HEK293 (cell line): ENCODE measurements at regions not wholly inside any gene's neighbourhood (a gene's known extent, or its start where the extent isn't known, plus 50 kb on each side); places are given as distances from the start of the nearest gene placed in this dataset.

Experiments
- YY1 ChIP-seq: fragments of 450-650 bp; formaldehyde crosslinking; IDR thresholded peaks from 2 replicates; pipeline ENCODE4 v1.5.1; 2018; ENCODE audit warnings: missing biosample characterization, missing genetic modification characterization
- ZBTB7A ChIP-seq: fragments of 450-650 bp; formaldehyde crosslinking; IDR thresholded peaks from 2 replicates; pipeline ENCODE4 v1.5.1; 2016; ENCODE audit warnings: low read depth, missing biosample characterization, missing genetic modification characterization
- ZFP41 ChIP-seq: fragments of 450-650 bp; formaldehyde crosslinking; IDR thresholded peaks from 2 replicates; pipeline ENCODE4 v1.5.1; 2016; ENCODE audit warnings: missing biosample characterization, missing genetic modification characterization, borderline replicate concordance
- ZNF19 ChIP-seq: fragments of 450-650 bp; formaldehyde crosslinking; IDR thresholded peaks from 2 replicates; pipeline ENCODE4; 2016; ENCODE audit warnings: missing biosample characterization, missing genetic modification characterization, low read depth
- ZNF274 ChIP-seq, 2 experiments: fragments of 200-500 bp in 1 of 2; fragments of 450-650 bp in 1 of 2; sonication (Bioruptor generic) in 1 of 2; formaldehyde crosslinking in 1 of 2; IDR thresholded peaks; 2 replicates each; pipeline versions ENCODE4 v1.5.1 to v1.6.1; 2014 to 2016; ENCODE audit warnings: borderline replicate concordance in 1 of 2, inconsistent platforms in 1 of 2, low read length in 1 of 2, missing biosample characterization in 1 of 2, missing genetic modification characterization in 1 of 2
- TF ChIP-seq, protein P1 (sequence below): fragments of 450-650 bp; formaldehyde crosslinking; IDR thresholded peaks from 2 replicates; pipeline ENCODE4 v1.5.1; 2016; ENCODE audit warnings: missing biosample characterization, missing genetic modification characterization

GRCh38 chr6:132072831-132073230 lies 121.7 kb upstream of the CCN2 start:
- TF ChIP-seq ZBTB7A (tag by site-specific recombination), result no peak
- TF ChIP-seq YY1 (tag by site-specific recombination), result no peak
- no peak for TF ChIP-seq ZFP41 (tag by site-specific recombination)
- TF ChIP-seq, protein P1, sequence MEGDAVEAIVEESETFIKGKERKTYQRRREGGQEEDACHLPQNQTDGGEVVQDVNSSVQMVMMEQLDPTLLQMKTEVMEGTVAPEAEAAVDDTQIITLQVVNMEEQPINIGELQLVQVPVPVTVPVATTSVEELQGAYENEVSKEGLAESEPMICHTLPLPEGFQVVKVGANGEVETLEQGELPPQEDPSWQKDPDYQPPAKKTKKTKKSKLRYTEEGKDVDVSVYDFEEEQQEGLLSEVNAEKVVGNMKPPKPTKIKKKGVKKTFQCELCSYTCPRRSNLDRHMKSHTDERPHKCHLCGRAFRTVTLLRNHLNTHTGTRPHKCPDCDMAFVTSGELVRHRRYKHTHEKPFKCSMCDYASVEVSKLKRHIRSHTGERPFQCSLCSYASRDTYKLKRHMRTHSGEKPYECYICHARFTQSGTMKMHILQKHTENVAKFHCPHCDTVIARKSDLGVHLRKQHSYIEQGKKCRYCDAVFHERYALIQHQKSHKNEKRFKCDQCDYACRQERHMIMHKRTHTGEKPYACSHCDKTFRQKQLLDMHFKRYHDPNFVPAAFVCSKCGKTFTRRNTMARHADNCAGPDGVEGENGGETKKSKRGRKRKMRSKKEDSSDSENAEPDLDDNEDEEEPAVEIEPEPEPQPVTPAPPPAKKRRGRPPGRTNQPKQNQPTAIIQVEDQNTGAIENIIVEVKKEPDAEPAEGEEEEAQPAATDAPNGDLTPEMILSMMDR (tag by site-specific recombination), result no peak
- TF ChIP-seq ZNF19 (tag by site-specific recombination), result no peak
- no peak for TF ChIP-seq ZNF274 (IDR thresholded peaks at IDR 0.05; ENCODE audit: low read length)
- no peak for TF ChIP-seq ZNF274 (tag by site-specific recombination; IDR thresholded peaks at IDR 0.05; ENCODE audit: borderline replicate concordance)
